Esophagus muscularis mucosa (tissue), 4 donors: ENCODE measurements at regions not wholly inside any gene's neighbourhood (a gene's known extent, or its start where the extent isn't known, plus 50 kb on each side); places are given as distances from the start of the nearest gene placed in this dataset.

Experiments used
- DNase-seq: peaks from one replicate; pipeline ENCODE4 v3.0.0-alpha.2; 2017; ENCODE audit errors: extremely low spot score
- H3K27ac ChIP-seq, 4 donors: fragments of 200-600 bp; sonication (generic); replicated peaks in 1 of 4; 1 replicate in 3 of 4; 2 replicates in 1 of 4; pipeline ENCODE4 v1.5.1; 2016 to 2019; ENCODE audit warnings: mild to moderate bottlenecking in 1 of 4
- H3K27me3 ChIP-seq, 4 donors: fragments of 200-600 bp; sonication (generic); one replicate each; pipeline versions ENCODE4 v1.5.1 to v1.6.0; 2016 to 2019
- H3K36me3 ChIP-seq, 4 donors: fragments of 200-600 bp; sonication (generic); one replicate each; pipeline ENCODE4 v1.5.1; 2016 to 2019
- H3K4me1 ChIP-seq, 4 donors: fragments of 200-600 bp; sonication (generic); one replicate each; pipeline ENCODE4 v1.5.1; 2016 to 2019
- H3K4me3 ChIP-seq, 4 donors: fragments of 200-600 bp; sonication (generic); 1 replicate in 2 of 4; 2 replicates in 2 of 4; pipeline ENCODE4 v1.5.1; 2016 to 2019; ENCODE audit warnings: mild to moderate bottlenecking in 4 of 4, moderate library complexity in 1 of 4
- H3K9me3 ChIP-seq, 4 donors: fragments of 200-600 bp; sonication (generic); 1 replicate in 3 of 4; 2 replicates in 1 of 4; pipeline ENCODE4 v1.5.1; 2016 to 2019
- EP300 ChIP-seq: sonication (generic); formaldehyde crosslinking; IDR thresholded peaks from one replicate; pipeline ENCODE4 v1.6.1; 2017; ENCODE audit warnings: antibody characterized with exemption
- POLR2A ChIP-seq: fragments of 450-650 bp; IDR thresholded peaks from one replicate; pipeline ENCODE4 v1.6.1; 2017; ENCODE audit warnings: antibody characterized with exemption, moderate library complexity, mild to moderate bottlenecking, low read depth
- POLR2AphosphoS5 ChIP-seq, 2 donors: sonication (generic); formaldehyde crosslinking; IDR thresholded peaks; one replicate each; pipeline ENCODE4 v1.6.1; 2017; ENCODE audit warnings: antibody characterized with exemption in 2 of 2
- WGBS: methylation state at CpG from one replicate; pipeline ENCODE4 v1.1.5; 2018; 5-methylcytosine and 5-hydroxymethylcytosine counted together
- intact Hi-C: fragments of 100-400 bp; cut with DNase I; formaldehyde crosslinking; loops from one replicate; pipeline ENCODE4 v1.15.1; 2023
- TF ChIP-seq, protein P1 (sequence below), 3 experiments: fragments of 200-600 bp in 2 of 3; fragments of 450-650 bp in 1 of 3; sonication (generic) in 2 of 3; IDR thresholded peaks; one replicate each; pipeline ENCODE4 v1.5.1; 2017 to 2019; ENCODE audit warnings: antibody characterized with exemption in 3 of 3, mild to moderate bottlenecking in 2 of 3, moderate library complexity in 1 of 3

- Histone ChIP-seq H3K27me3 (no peaks in the 10 kb centered on the region), H3K36me3 (no peaks in the 10 kb centered on the region), H3K27ac (no peak overlapping the region), H3K4me3 (no peak overlapping the region), H3K4me1 (no peaks in the 10 kb centered on the region), H3K9me3 (peaks cover 0 to 3% (median 0%) of the 10 kb centered on the region in 4 donors)
- intact Hi-C loops = no loop called here
- DNase-seq = no peak
- no peak for TF ChIP-seq POLR2AphosphoS5 (IDR thresholded peaks at IDR 0.05)
- TF ChIP-seq, protein P1, sequence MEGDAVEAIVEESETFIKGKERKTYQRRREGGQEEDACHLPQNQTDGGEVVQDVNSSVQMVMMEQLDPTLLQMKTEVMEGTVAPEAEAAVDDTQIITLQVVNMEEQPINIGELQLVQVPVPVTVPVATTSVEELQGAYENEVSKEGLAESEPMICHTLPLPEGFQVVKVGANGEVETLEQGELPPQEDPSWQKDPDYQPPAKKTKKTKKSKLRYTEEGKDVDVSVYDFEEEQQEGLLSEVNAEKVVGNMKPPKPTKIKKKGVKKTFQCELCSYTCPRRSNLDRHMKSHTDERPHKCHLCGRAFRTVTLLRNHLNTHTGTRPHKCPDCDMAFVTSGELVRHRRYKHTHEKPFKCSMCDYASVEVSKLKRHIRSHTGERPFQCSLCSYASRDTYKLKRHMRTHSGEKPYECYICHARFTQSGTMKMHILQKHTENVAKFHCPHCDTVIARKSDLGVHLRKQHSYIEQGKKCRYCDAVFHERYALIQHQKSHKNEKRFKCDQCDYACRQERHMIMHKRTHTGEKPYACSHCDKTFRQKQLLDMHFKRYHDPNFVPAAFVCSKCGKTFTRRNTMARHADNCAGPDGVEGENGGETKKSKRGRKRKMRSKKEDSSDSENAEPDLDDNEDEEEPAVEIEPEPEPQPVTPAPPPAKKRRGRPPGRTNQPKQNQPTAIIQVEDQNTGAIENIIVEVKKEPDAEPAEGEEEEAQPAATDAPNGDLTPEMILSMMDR (IDR thresholded peaks at IDR 0.05) = no peak
- TF ChIP-seq POLR2A = no peak
- TF ChIP-seq EP300 = no peak
- WGBS = 81% methylated on average over 2 of the region's 2 CpGs
Observed at GRCh38 chr4:43742083-43742482, 706.5 kb downstream of the KCTD8 start.

DNA sequence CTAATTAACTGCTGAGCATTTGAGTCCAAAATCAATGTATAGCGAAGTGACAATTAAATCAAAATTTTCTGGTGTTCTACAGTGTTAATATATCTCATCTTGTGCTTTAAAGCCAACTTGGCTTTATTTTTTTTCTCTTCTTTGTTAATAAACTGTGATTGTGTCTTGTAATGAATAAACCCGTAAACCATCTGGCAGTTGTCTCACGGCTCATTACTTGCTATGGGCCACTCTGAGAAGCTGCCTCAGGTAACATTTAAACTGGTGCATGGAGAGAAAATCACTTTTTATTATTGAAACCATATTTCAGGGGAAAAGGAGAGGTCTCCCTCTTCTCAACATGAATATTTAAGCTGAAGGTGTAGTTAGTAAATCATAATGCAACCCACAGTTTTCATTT, 694.0 kb downstream of the KCTD8 start:
- Histone ChIP-seq H3K36me3 (no peaks in the 10 kb centered on the region), H3K4me1 (no peaks in the 10 kb centered on the region), H3K27me3 (no peaks in the 10 kb centered on the region), H3K27ac (no peak overlapping the region), H3K4me3 (no peak overlapping the region), H3K9me3 (no peaks in the 10 kb centered on the region)
- TF ChIP-seq, protein P1 (IDR thresholded peaks at IDR 0.05) = no peak
- TF ChIP-seq POLR2A (no peak), EP300 (no peak), POLR2AphosphoS5 (IDR thresholded peaks at IDR 0.05) (no peak)
- 79% methylated on average over 3 of the region's 3 CpGs for WGBS
- DNase-seq = no peak
- intact Hi-C loops = no loop called here

GRCh38 chr4:43757147-43757546, 691.5 kb downstream of the KCTD8 start:
- no peaks in the 10 kb centered on the region for H3K4me1 ChIP-seq
- no peaks in the 10 kb centered on the region for H3K9me3 ChIP-seq
- DNase-seq = no peak
- intact Hi-C loops = no loop called here
- H3K27ac ChIP-seq = no peak overlapping the region
- no peaks in the 10 kb centered on the region for H3K36me3 ChIP-seq
- H3K4me3 ChIP-seq = no peak overlapping the region
- TF ChIP-seq, protein P1 (IDR thresholded peaks at IDR 0.05) = no peak
- TF ChIP-seq POLR2A (no peak), POLR2AphosphoS5 (IDR thresholded peaks at IDR 0.05) (no peak), EP300 (no peak)
- no peaks in the 10 kb centered on the region for H3K27me3 ChIP-seq

DNA sequence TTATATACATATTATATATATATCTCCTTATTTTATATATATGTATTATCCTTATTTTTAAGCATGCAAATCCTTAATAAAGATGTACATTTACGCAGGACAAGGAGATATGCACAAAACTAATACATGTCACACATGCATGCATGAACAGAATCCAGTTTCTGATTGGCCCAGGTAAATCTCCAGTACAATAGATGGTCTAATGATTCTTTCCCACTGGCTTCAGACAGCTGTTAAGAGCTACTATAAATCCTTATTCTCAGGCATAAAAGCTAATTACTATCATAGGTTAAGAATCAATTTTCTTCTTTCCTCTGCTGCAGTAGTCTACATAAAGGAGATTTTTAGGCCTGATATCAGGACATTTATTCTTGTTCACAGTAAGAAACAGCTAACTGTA, 689.8 kb downstream of the KCTD8 start:
- 97% methylated on average over 1 of the region's 1 CpG for WGBS
- Histone ChIP-seq H3K4me1 (no peaks in the 10 kb centered on the region), H3K9me3 (no peaks in the 10 kb centered on the region), H3K27me3 (no peaks in the 10 kb centered on the region), H3K27ac (no peak overlapping the region), H3K4me3 (no peak overlapping the region), H3K36me3 (no peaks in the 10 kb centered on the region)
- TF ChIP-seq, protein P1 (IDR thresholded peaks at IDR 0.05) = no peak
- TF ChIP-seq POLR2AphosphoS5 (IDR thresholded peaks at IDR 0.05) (no peak), EP300 (no peak), POLR2A (no peak)
- intact Hi-C loops = no loop called here
- DNase-seq = no peak

DNA sequence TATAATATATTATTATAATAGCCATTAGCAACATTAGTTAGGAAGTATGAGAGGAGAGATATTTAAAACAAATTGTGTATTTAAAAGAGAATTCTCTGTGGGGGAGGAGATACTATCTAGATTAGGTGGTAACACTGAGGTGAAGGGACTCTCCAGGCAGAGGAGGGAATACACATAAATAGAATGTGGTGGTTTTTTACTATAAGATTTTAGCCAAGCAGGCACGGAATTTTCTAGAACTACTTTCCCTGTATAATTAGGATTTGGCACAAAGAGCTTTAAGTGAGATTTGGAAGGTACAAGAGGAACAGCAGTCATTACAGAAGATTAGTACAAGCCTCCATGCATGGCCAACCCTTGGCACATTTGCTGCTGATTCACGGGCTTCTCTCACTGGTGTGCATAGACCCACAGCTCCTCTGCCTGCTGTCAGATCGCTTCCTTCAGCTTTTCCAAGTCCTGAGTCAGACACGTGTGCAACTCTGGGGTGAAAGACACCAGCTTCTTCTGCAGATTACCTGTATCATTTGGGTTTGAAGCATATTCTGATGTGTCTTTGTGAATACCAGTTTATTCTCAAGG, 685.5 kb downstream of the KCTD8 start:
- Histone ChIP-seq H3K9me3 (no peaks in the 10 kb centered on the region), H3K4me1 (no peaks in the 10 kb centered on the region), H3K4me3 (no peak overlapping the region), H3K27me3 (no peaks in the 10 kb centered on the region), H3K27ac (no peak overlapping the region), H3K36me3 (no peaks in the 10 kb centered on the region)
- TF ChIP-seq POLR2A = no peak
- TF ChIP-seq EP300 = no peak
- no peak for TF ChIP-seq POLR2AphosphoS5 (IDR thresholded peaks at IDR 0.05)
- TF ChIP-seq, protein P1 (IDR thresholded peaks at IDR 0.05) = no peak
- 54% methylated on average over 4 of the region's 4 CpGs for whole genome bisulfite sequencing
- DNase-seq = no peak
- intact Hi-C loops = no loop called here
